ENCODE measurements at regions not wholly inside any gene's neighbourhood (a gene's known extent, or its start where the extent isn't known, plus 50 kb on each side); places are given as distances from the start of the nearest gene placed in this dataset.

- no peak for DNase-seq (ENCODE audit: low read depth in 1 of 2, low spot score in 1 of 2)
- H3K27ac ChIP-seq (replicated peaks) = no peak overlapping the region
- TF ChIP-seq GABPA (IDR thresholded peaks at IDR 0.05; ENCODE audit: low read depth) = no peak
- TF ChIP-seq REST (IDR thresholded peaks at IDR 0.05; ENCODE audit: insufficient replicate concordance, low read depth) = no peak
- no peak for TF ChIP-seq POLR2AphosphoS5 (IDR thresholded peaks at IDR 0.05; ENCODE audit: low read depth)
- TF ChIP-seq SPI1 (IDR thresholded peaks at IDR 0.05; ENCODE audit: borderline replicate concordance, low read depth) = no peak
- no peak for TF ChIP-seq CTCF (IDR thresholded peaks at IDR 0.05; ENCODE audit: insufficient read depth, low read length)
- no peak overlapping the region for H3K4me3 ChIP-seq (replicated peaks; ENCODE audit: insufficient read depth, low read length)
- H3K27me3 ChIP-seq (ENCODE audit: insufficient read depth, poor library complexity, severe bottlenecking) = no peaks in the 10 kb centered on the region
These were observed 155.6 kb downstream of the PLPP3 start for GRCh38 chr1:56423716-56424115.

GRCh38 chr1:56418151-56418631, 161.2 kb downstream of the PLPP3 start:
- Histone ChIP-seq H3K4me3 (replicated peaks; ENCODE audit: insufficient read depth, low read length) (no peak overlapping the region), H3K27ac (replicated peaks) (no peak overlapping the region), H3K27me3 (ENCODE audit: insufficient read depth, poor library complexity, severe bottlenecking) (no peaks in the 10 kb centered on the region)
- TF ChIP-seq SPI1 (IDR thresholded peaks at IDR 0.05; ENCODE audit: borderline replicate concordance, low read depth) = no peak
- TF ChIP-seq POLR2AphosphoS5 (IDR thresholded peaks at IDR 0.05; ENCODE audit: low read depth) = no peak
- no peak for TF ChIP-seq REST (IDR thresholded peaks at IDR 0.05; ENCODE audit: insufficient replicate concordance, low read depth)
- TF ChIP-seq GABPA (IDR thresholded peaks at IDR 0.05; ENCODE audit: low read depth) = no peak
- TF ChIP-seq CTCF (IDR thresholded peaks at IDR 0.05; ENCODE audit: insufficient read depth, low read length) = no peak
- DNase-seq (ENCODE audit: low read depth in 1 of 2, low spot score in 1 of 2) = no peak

GRCh38 chr1:56417646-56418045, 161.7 kb downstream of the PLPP3 start:
- H3K27me3 ChIP-seq (ENCODE audit: insufficient read depth, poor library complexity, severe bottlenecking) = no peaks in the 10 kb centered on the region
- no peak for TF ChIP-seq SPI1 (IDR thresholded peaks at IDR 0.05; ENCODE audit: borderline replicate concordance, low read depth)
- TF ChIP-seq GABPA (IDR thresholded peaks at IDR 0.05; ENCODE audit: low read depth) = no peak
- H3K4me3 ChIP-seq (replicated peaks; ENCODE audit: insufficient read depth, low read length) = no peak overlapping the region
- no peak for DNase-seq (ENCODE audit: low read depth in 1 of 2, low spot score in 1 of 2)
- H3K27ac ChIP-seq (replicated peaks) = no peak overlapping the region

GRCh38 chr1:56416495-56416894, 162.9 kb downstream of the PLPP3 start:
- no peak overlapping the region for H3K27ac ChIP-seq (replicated peaks)
- DNase-seq (ENCODE audit: low read depth in 1 of 2, low spot score in 1 of 2) = no peak

More at GRCh38 chr1:56416495-56416894, 162.9 kb downstream of the PLPP3 start:
- no peak overlapping the region for H3K4me3 ChIP-seq (replicated peaks; ENCODE audit: insufficient read depth, low read length)
- TF ChIP-seq REST (IDR thresholded peaks at IDR 0.05; ENCODE audit: insufficient replicate concordance, low read depth) (no peak), CTCF (IDR thresholded peaks at IDR 0.05; ENCODE audit: insufficient read depth, low read length) (no peak), POLR2AphosphoS5 (IDR thresholded peaks at IDR 0.05; ENCODE audit: low read depth) (no peak)
- H3K27me3 ChIP-seq (ENCODE audit: insufficient read depth, poor library complexity, severe bottlenecking) = no peaks in the 10 kb centered on the region
